Fibroblast of skin of back (primary cell): ENCODE measurements at regions not wholly inside any gene's neighbourhood (a gene's known extent, or its start where the extent isn't known, plus 50 kb on each side); places are given as distances from the start of the nearest gene placed in this dataset.
"Not testable (repeated sequence)": the region's sequence is repeated elsewhere in the genome, so short reads cannot be mapped to it uniquely, and the experiment has no call there.

Source experiments
- DNase-seq: peaks from one replicate; pipeline ENCODE4 v3.0.0-alpha.2; 2013

DNA sequence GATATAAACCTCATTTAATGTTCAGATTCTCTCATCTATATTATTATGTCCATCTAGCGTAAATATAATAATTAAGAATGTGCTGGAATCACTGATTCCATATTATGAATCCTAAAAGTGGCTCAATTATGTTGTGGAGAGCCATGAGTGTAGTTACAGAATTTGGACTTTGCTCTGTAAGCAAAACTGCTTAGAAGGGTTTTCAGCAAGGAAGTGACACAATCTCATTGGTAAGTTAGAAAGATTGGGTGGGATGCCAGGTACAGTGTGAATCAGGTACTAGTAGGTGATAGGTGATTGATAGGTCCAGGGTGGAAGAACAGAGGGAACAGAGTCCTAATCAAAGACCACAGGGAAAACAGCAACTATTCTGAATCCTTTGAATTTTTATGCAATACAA is 74.9 kb upstream of the ABLIM1 start:
- DNase-seq: no peak

GRCh38 chr10:114735946-114736345 is 77.9 kb upstream of the ABLIM1 start:
- DNase-seq: no peak

DNA sequence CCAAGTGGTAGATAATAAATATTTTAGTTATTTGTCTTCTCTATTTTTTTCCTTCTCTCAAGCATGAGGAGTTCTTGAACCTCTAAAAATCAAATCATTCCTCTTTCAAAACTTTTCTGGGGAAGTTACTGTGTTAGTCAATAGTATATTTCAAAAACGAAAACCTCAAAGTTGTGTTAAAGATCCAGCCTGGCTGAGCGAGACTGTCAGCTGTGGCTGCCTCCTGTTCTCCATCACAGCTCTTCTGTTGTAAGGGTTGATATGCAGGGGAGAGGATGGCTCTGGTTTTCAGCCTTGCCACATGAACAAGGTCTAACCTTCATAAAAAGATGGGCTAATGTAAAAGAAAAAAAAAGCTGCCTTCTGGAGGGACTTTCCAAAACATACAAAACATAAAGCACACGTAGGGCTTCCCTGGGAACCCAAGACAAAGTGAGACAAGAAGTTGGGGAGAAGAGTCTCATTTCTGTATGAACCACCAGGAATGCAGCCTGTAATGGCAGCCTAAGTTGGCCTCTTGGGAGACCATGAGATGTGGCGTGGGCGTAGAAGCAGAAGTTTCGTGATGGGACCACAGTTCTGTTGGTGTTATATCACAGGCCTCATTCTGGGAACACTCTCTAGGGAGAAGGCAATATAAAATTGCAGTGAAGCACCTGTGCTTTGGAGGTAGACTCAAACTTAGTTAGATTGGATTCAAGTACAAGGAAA is 77.9 kb upstream of the FHIP2A start:
- DNase-seq: no peak

DNA sequence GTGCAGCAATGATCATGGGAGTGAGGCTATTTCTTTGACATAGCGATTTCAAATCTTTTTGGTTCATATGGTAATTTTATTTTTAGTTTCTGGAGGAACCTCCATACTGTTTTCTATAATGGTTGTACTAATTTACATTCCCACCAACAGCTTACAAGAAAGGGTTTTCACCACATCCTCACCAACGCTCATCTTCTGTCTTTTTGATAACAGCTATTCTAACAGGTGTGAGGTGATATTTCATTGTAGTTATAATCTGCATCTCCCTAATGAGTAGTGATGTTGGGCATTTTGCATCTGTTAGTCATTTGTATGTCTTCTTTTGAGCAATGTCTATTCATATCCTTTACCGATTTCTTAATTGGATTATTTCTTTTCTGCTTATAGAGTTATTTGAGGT is 75.0 kb upstream of the FHIP2A start:
- no peak for DNase-seq

GRCh38 chr10:114748241-114748640 is 73.3 kb upstream of the FHIP2A start:
- DNase-seq: no peak

DNA sequence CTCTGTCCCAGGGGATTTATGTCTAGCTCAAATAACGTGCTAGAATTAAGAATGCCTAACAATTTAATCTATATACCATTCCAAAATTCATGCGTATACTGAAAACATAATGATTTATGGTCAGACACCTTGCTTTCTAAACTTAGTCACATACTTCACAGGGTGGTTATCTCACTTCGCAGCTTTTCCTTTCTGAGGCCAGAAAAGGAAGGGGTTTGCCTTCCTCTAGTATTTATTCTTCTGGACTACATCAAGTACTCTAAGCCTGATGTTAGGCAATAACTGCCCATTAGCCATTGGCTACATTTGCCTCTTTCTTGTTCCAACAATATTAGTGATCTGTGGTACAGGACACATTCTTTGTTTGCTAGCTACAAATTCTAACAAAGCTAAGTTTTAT is 72.6 kb upstream of the FHIP2A start:
- no peak for DNase-seq

DNA sequence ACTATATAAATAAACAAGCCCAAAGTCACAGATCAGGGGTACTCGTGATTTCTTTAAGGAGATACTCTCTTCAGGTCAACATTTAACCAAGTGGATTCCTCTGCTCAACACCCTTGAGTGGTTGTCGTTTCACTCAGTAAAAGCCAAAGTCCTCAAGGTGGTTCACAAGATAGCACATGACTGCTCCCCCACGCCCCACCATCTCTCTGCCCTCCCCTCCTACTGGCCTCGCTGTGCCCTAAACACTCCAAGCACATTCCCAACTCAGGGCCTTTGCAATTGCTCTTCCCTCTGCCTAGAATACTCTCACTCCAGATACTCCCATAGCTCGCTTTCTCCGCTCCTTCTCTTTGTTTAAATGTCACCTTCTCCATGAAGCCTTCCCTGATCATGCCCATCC is 72.1 kb upstream of the FHIP2A start:
- DNase-seq: no peak

- peak; percentile 10 for DNase-seq
Observed at GRCh38 chr10:114751856-114752255, 69.7 kb upstream of the FHIP2A start.

DNA sequence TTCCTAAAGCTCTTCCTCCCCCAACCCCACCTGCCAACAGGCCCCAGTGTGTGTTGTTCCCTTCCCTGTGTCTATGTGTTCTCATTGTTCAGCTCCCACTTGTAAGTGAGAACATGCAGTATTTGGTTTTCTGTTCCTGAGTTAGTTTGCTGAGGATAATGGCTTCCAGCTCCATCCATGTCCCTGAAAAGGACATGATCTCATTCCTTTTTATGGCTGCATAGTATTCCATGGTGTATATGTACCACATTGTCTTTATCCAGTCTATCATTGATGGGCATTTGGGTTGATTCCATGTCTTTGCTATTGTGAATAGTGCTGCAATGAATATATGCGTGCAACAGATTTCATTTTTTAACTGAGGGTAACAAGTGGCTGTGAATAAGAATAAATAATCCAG is 69.0 kb upstream of the FHIP2A start:
- not testable (repeated sequence) for DNase-seq

DNA sequence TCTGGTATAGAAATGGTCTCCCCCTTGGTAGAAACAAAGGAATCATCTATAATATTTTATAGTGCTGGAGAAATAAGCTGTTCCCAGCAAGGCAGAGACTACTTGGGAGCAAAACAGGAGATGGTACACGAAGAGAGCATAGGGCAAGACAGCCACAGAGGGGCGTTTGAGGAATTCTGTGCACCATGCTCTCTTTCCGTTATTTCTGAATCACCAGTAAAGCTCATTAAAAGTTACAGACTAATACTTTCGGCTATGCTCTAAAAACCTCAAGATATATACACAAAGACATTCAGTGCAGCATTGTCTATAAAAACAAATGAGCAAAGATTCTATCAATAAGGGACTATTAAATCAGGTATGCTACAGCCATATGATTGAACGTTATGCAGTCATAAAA is 68.5 kb upstream of the FHIP2A start:
- DNase-seq: peak; percentile 40

DNA sequence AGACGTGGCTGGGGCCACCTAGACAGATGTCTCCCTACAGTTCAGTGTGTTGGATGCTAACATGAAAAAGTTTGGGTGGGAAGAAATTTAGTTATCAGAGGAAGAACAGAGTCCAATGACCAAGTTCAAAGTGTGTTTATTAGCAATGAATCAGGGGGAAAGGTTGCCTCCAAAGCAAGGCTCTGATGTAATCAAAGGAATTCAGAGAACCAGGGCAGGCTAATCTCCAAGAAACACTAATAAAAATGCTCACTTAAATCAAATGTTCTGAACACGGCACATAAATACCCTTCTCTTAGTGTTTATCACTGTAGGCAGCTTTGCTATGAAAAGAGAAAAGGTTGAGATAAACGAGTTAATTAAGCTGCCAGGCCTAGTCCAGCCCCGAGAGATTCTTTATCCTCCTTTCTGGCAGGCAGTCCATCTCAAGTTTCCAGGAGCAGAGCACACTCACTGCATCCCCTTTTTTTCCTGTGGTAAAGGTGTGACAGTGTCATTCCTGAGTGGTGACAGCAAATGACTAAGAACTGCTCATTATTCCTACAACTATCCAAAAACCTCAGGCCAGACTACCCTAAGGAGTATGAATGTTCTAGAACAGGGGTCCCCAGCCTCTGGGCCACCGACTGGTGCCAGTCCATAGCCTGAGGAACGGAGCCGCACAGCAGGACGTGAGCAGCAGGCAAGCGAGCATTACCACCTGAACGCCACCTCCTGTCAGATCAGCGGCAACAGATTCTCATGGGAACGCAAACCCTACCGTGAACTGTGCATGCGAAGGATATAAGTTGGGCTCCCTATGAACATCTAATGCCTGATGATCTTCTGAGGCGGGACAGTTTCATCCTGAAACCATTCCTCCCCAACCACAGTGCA is 66.9 kb upstream of the FHIP2A start:
- peak; percentile 18 for DNase-seq

DNA sequence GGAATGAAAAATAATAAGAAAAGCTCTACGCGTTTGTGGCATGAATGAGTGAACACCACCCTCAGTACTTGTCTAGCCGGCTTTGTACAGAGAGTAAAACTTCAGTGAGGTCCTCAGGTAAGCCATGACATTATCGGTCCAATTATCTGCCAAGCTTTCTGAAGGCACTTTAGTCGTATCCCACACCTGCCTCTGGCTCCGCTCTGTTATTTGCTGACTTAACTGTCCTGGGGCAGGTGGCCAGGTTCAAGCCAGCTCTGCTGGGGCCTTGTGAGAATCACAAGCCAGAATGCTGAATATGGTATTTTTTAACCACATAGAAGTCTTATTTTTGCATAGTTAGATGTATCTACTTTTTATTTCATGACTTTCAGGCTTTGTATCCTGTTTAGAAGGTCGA is 66.0 kb upstream of the FHIP2A start:
- no peak for DNase-seq

GRCh38 chr10:114758331-114758730 is 63.2 kb upstream of the FHIP2A start:
- peak; percentile 11 for DNase-seq

- DNase-seq: no peak
Observed at GRCh38 chr10:114761205-114762193, 60.1 kb upstream of the FHIP2A start.

- no peak for DNase-seq
Observed at GRCh38 chr10:114762811-114763210, 58.8 kb upstream of the FHIP2A start.

DNA sequence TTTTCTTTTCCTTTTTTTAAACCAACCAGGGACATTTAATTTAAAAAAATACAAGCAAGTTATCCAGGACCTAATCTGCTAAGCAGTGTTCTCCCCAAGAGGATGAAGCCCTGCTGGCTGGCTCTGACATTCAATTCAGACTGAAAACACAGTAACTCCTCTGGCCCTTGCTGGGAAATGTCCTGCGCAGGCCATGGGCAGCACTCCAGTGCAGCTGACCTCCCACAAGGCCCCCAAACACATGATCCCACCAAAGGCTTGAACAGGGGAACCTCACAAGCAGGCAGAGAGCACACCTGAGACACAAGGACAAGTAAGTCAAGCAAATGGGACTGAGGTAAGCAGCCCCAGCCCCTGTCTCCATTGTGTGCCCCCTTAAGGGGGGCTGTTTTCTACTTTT is 56.9 kb upstream of the FHIP2A start:
- DNase-seq: no peak

DNA sequence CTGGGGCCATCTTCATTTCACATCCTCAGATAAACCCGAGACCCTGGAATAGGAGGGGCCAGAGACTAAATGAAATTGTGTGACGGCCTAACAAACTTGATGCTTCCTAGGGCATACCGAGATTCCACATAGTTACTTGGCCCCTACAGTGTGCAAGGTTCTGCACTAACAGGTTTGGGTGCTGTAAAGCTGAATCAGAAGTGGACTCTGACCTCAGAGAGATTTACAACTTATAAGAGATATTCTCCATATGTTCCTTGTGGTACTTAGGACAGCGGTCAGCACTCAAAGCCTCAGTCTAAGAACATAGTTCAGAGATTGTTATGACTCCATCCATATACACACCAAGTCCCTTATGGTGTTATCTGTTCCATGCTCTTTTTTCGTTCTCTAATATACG is 55.1 kb upstream of the FHIP2A start:
- no peak for DNase-seq

DNA sequence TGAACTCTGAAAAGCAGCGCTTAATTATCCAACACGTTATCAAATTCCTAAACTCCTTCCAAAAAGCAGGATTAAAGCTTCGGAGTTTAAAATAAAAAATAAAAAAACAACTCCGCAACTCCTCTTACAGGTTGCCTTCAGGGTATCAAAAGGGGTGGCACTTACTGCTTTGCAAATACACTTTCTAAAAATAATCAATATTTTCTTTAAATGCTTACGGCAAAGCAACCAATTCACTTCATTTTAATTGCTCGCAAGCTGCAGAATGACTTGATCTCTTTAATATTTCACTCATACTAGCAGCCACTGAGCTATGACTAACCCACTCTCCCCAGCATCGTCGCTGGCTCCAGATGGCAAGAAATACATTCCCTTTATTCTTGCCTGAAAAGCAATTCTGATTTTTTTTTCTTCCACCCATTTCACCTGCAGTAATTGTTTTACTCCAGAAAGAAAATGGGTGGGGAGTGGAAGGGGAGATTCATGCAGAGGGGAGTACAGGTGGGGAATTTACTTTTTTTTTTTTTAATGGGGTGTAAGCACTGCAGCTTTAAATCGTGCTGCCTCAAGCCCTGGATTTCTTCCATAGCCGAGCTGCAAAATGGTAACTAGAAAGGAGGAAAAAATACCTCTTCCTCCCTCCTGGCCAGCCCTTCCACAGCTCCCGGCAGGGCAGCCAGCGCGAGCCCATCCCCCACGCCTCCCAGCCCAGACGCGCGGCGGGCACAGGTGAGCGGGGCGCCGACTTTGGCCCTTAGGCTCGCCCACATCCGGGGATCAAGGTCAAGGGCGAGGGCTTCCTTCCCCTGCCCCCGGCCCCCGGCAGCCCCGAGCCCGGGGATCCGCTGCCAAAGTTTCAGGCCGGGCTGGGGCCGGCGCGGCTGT is 54.2 kb upstream of the FHIP2A start:
- peak; percentile 70 for DNase-seq

- DNase-seq: no peak
Observed at GRCh38 chr10:114767986-114768821, 53.4 kb upstream of the FHIP2A start.

DNA sequence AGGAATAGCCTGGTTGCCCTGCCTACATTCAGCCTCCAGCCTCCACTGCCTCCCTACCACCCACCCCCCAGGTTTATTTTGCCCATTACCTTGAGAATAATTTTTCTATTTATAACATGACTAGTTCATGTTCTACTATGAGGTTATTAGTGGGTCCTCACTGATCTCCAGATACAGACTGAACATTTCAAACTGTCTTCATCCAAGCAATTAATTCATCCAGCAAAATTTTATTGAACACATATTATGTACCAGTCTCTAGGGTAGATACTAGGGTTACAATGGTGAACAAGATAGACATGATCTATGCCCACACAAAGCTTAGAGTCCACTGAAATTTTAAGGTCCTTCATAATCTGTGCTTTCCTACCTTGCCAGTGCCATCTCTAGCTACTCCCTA is 51.6 kb upstream of the FHIP2A start:
- no peak for DNase-seq

GRCh38 chr10:114771157-114771556 is 50.4 kb upstream of the FHIP2A start:
- no peak for DNase-seq
